Mesenchymal stem cell (in vitro differentiated cells and primary cell): ENCODE measurements at regions not wholly inside any gene's neighbourhood (a gene's known extent, or its start where the extent isn't known, plus 50 kb on each side); places are given as distances from the start of the nearest gene placed in this dataset.

Source experiments
- DNase-seq: peaks from one replicate; pipeline ENCODE4 v3.0.0-alpha.2; 2013
- H2AFZ ChIP-seq: one replicate; pipeline ENCODE4 v1.6.1; 2013; ENCODE audit warnings: low read depth, mild to moderate bottlenecking, control low read depth, inconsistent platforms, low read length, moderate library complexity
- H2AK5ac ChIP-seq: 2 replicates; pipeline ENCODE4 v1.6.1; 2013; ENCODE audit warnings: low read length, moderate library complexity, mild to moderate bottlenecking, inconsistent platforms; ENCODE audit not compliant: severe bottlenecking
- H2BK120ac ChIP-seq: one replicate; pipeline ENCODE4 v1.6.1; 2013; ENCODE audit warnings: low read depth, mild to moderate bottlenecking, inconsistent platforms, low read length, moderate library complexity
- H2BK12ac ChIP-seq, 2 experiments: one replicate each; pipeline ENCODE4 v1.6.1; 2013; ENCODE audit warnings: inconsistent platforms in 2 of 2, low read length in 2 of 2, mild to moderate bottlenecking in 2 of 2, moderate library complexity in 2 of 2, control low read depth in 1 of 2
- H2BK15ac ChIP-seq: one replicate; pipeline ENCODE4 v1.6.1; 2013; ENCODE audit warnings: mild to moderate bottlenecking, low read depth, inconsistent platforms; ENCODE audit not compliant: poor library complexity, severe bottlenecking
- H2BK5ac ChIP-seq: 2 replicates; pipeline ENCODE4 v1.6.1; 2013; ENCODE audit warnings: low read depth, mild to moderate bottlenecking, low read length, control low read depth, inconsistent platforms; ENCODE audit not compliant: poor library complexity, severe bottlenecking
- H3K14ac ChIP-seq, 2 experiments: one replicate each; pipeline ENCODE4 v1.6.1; 2013; ENCODE audit warnings: inconsistent platforms in 2 of 2, low read length in 2 of 2, control low read depth in 1 of 2, mild to moderate bottlenecking in 1 of 2, moderate library complexity in 1 of 2
- H3K18ac ChIP-seq, 2 experiments: one replicate each; pipeline ENCODE4 v1.6.1; 2013; ENCODE audit warnings: inconsistent platforms in 2 of 2, low read length in 2 of 2, control low read depth in 1 of 2, low read depth in 1 of 2, mild to moderate bottlenecking in 1 of 2
- H3K23ac ChIP-seq, 2 experiments: one replicate each; pipeline ENCODE4 v1.6.1; 2013; ENCODE audit warnings: inconsistent platforms in 2 of 2, low read length in 2 of 2, mild to moderate bottlenecking in 2 of 2, moderate library complexity in 2 of 2, control low read depth in 1 of 2
- H3K27ac ChIP-seq: 2 replicates; pipeline ENCODE4 v1.5.1; 2013; ENCODE audit warnings: mild to moderate bottlenecking, moderate library complexity, low read length, control low read depth, inconsistent platforms; ENCODE audit not compliant: poor library complexity, severe bottlenecking
- H3K27me3 ChIP-seq, 2 experiments: 2 replicates each; pipeline versions ENCODE4 v1.6.1 to v1.7.0; 2013; ENCODE audit warnings: low read length in 2 of 2, mild to moderate bottlenecking in 2 of 2, moderate library complexity in 2 of 2, control low read depth in 1 of 2, inconsistent platforms in 1 of 2; ENCODE audit not compliant: control insufficient read depth in 1 of 2, insufficient read depth in 1 of 2
- H3K36me3 ChIP-seq, 2 experiments: 2 replicates each; pipeline versions ENCODE4 v1.6.1 to v1.7.0; 2013; ENCODE audit warnings: low read length in 2 of 2, control low read depth in 1 of 2, inconsistent platforms in 1 of 2, low read depth in 1 of 2, mild to moderate bottlenecking in 1 of 2; ENCODE audit not compliant: insufficient read depth in 2 of 2, control insufficient read depth in 1 of 2
- H3K4ac ChIP-seq, 2 experiments: one replicate each; pipeline ENCODE4 v1.6.1; 2013; ENCODE audit warnings: inconsistent platforms in 2 of 2, low read length in 2 of 2, mild to moderate bottlenecking in 2 of 2, moderate library complexity in 2 of 2, control low read depth in 1 of 2, low read depth in 1 of 2
- H3K4me1 ChIP-seq: 2 replicates; pipeline ENCODE4 v1.6.1; 2013; ENCODE audit warnings: low read depth, low read length, control low read depth; ENCODE audit not compliant: control insufficient read depth, insufficient read depth
- H3K4me2 ChIP-seq: 2 replicates; pipeline ENCODE4 v1.6.1; 2013; ENCODE audit warnings: low read length, mild to moderate bottlenecking, inconsistent platforms; ENCODE audit not compliant: poor library complexity, severe bottlenecking
- H3K4me3 ChIP-seq, 2 experiments: 2 replicates each; pipeline versions ENCODE4 v1.5.1 to v1.7.0; 2013; ENCODE audit warnings: low read length in 2 of 2, mild to moderate bottlenecking in 2 of 2, control low read depth in 1 of 2, low read depth in 1 of 2; ENCODE audit not compliant: insufficient read depth in 1 of 2
- H3K79me1 ChIP-seq: replicated peaks from 2 replicates; pipeline ENCODE4 v1.6.1; 2013; ENCODE audit warnings: mild to moderate bottlenecking, control low read depth, low read length, inconsistent platforms; ENCODE audit not compliant: poor library complexity, severe bottlenecking
- H3K9ac ChIP-seq: 2 replicates; pipeline ENCODE4 v1.7.0; 2013; ENCODE audit warnings: mild to moderate bottlenecking, low read length, moderate library complexity
- H3K9me3 ChIP-seq: 2 replicates; pipeline ENCODE4 v1.7.0; 2013; ENCODE audit warnings: mild to moderate bottlenecking, low read length; ENCODE audit not compliant: control insufficient read depth
- H4K8ac ChIP-seq: one replicate; pipeline ENCODE4 v1.6.1; 2013; ENCODE audit warnings: inconsistent platforms, mild to moderate bottlenecking, low read length, moderate library complexity
- H4K91ac ChIP-seq: one replicate; pipeline ENCODE4 v1.6.1; 2013; ENCODE audit warnings: mild to moderate bottlenecking, low read length, inconsistent platforms
- WGBS: methylation state at CpG from one replicate; pipeline ENCODE4 v1.1.7; 2013; ENCODE audit warnings: mixed read lengths; 5-methylcytosine and 5-hydroxymethylcytosine counted together

DNA sequence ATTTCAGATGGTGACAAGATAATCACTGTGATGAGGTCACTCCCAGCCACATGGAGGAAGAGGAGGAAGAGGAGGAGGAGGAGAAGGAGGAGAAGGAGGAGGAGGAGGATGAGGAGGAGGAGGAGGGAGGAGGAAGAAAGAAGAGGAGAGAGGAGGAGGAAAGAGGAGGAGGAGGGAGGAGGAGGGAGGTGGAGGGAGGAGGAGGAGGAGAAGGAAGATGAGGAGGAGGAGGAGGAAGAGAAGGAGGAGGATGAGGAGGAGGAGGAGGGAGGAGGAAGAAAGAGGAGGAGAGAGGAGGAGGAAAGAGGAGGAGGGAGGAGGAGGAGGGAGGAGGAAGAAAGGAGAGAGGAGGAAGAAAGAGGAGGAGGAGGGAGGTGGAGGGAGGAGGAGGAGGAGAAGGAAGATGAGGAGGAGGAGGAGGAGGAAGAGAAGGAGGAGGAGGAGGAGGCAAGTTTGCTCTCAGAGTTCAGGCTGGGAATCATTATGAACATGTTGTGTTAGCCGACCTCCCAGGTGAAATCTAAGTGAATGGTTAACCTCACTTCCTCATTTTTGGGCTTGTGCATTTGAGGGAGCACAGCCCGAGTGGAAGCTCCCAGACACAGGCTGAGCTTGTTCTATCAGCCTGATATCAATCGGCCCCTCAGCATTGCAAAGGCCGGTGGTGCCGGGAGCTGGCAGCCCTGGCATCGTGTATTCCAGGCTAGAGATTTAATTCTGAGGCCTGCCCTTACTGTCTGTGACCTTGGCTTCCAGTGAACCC, 236.2 kb upstream of the PITRM1 start:
- 93% methylated on average over 6 of the region's 6 CpGs for WGBS
- Histone ChIP-seq H2BK120ac (no peak overlapping the region), H3K4ac (no peak overlapping the region)

DNA sequence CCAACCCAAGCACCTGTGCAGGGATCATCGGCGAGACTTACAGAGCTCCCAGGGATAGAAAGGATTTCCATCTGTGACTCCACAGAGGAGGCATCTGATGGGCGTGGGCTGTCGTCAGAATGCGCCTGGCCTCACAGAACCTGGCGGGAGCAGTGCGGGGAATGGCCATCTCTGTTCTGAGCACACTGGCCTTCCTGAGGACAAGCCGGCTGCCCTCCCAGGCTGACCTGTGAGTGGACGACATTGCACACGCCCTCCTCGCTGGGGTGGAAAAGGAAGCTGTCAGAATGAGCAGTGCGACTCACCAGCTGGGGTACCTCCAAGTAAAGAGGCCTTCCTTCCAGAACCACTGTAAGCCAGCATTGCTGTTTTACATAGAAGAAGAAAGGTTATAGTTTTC, 234.6 kb upstream of the PITRM1 start:
- Histone ChIP-seq H3K79me1 (no peaks in the 10 kb centered on the region), H3K18ac (peak overlapping the region in 1 of 2 experiments; percentile 3), H3K4me3 (no peak overlapping the region), H3K4me2 (no peak overlapping the region), H2BK5ac (no peak overlapping the region), H3K14ac (no peak overlapping the region), H4K91ac (no peak overlapping the region), H2BK120ac (no peak overlapping the region), H3K9ac (no peak overlapping the region), H2BK15ac (no peak overlapping the region), H3K27ac (no peak overlapping the region), H3K4me1 (peaks cover 22% of the 10 kb centered on the region), H3K27me3 (peaks cover 0 to 5% of the 10 kb centered on the region in 2 experiments), H3K4ac (no peak overlapping the region), H2AK5ac (no peak overlapping the region), H3K23ac (no peak overlapping the region), H2BK12ac (no peak overlapping the region), H3K36me3 (no peaks in the 10 kb centered on the region), H3K9me3 (peaks cover 6% of the 10 kb centered on the region), H4K8ac (no peak overlapping the region), H2AFZ (no peak overlapping the region)
- 85% methylated on average over 11 of the region's 12 CpGs for WGBS
- no peak for DNase-seq

More for the DNA sequence above, 236.2 kb upstream of the PITRM1 start:
- no peak overlapping the region for H2BK15ac ChIP-seq
- H3K18ac ChIP-seq = no peak overlapping the region
- H3K4me1 ChIP-seq = peaks cover 22% of the 10 kb centered on the region
- DNase-seq = no peak
- H3K23ac ChIP-seq = no peak overlapping the region
- peak overlapping the region; percentile 7 for H3K4me2 ChIP-seq
- peak overlapping the region; percentile 23 for H2AK5ac ChIP-seq
- H3K9ac ChIP-seq = no peak overlapping the region
- H3K4me3 ChIP-seq = no peak overlapping the region
- H2AFZ ChIP-seq = no peak overlapping the region
- H3K27me3 ChIP-seq = peaks cover 0 to 5% of the 10 kb centered on the region in 2 experiments
- no peak overlapping the region for H2BK12ac ChIP-seq
- peaks cover 6% of the 10 kb centered on the region for H3K9me3 ChIP-seq
- H2BK5ac ChIP-seq = peak overlapping the region; percentile 35
- H4K8ac ChIP-seq = no peak overlapping the region
- H3K27ac ChIP-seq = peak overlapping the region; percentile 63
- H3K36me3 ChIP-seq = no peaks in the 10 kb centered on the region
- no peak overlapping the region for H3K14ac ChIP-seq
- no peak overlapping the region for H4K91ac ChIP-seq
- no peaks in the 10 kb centered on the region for H3K79me1 ChIP-seq

GRCh38 chr10:3406556-3406955, 234.0 kb upstream of the PITRM1 start:
- Histone ChIP-seq H3K27ac (no peak overlapping the region), H3K14ac (no peak overlapping the region), H3K27me3 (peaks cover 0 to 5% of the 10 kb centered on the region in 2 experiments), H3K4me1 (peaks cover 22% of the 10 kb centered on the region), H4K91ac (no peak overlapping the region), H3K18ac (no peak overlapping the region), H3K9me3 (peaks cover 6% of the 10 kb centered on the region), H3K79me1 (no peaks in the 10 kb centered on the region), H4K8ac (no peak overlapping the region), H2BK120ac (no peak overlapping the region), H3K4me2 (no peak overlapping the region), H3K36me3 (no peaks in the 10 kb centered on the region), H3K4me3 (no peak overlapping the region), H2BK12ac (no peak overlapping the region), H2AK5ac (no peak overlapping the region), H3K4ac (no peak overlapping the region), H2AFZ (no peak overlapping the region), H2BK15ac (no peak overlapping the region), H2BK5ac (no peak overlapping the region), H3K9ac (no peak overlapping the region), H3K23ac (no peak overlapping the region)
- 97% methylated on average over 16 of the region's 16 CpGs for WGBS
- DNase-seq = no peak

DNA sequence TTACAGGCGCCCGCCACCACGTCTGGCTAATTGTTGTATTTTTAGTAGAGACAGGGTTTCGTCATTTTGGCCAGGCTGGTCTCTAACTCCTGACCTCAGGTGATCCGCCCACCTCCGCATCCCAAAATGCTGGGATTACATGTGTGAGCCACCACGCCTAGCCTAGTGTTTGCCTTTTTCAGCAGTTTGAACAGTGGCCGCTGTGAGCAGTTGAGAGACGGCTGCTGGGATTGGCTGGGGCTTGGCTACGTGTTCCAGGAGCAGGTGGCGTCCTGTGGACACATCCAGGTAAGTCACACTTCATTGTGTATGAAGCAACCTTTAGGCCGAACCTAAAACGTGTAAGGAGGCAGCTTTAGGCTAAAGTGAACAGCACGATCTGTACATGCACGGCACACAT, 231.8 kb upstream of the PITRM1 start:
- 94% methylated on average over 15 of the region's 15 CpGs for WGBS
- no peak overlapping the region for H2BK120ac ChIP-seq
- no peak overlapping the region for H4K8ac ChIP-seq
- no peak overlapping the region for H3K14ac ChIP-seq
- no peak for DNase-seq
- no peak overlapping the region for H3K27ac ChIP-seq
- H2AFZ ChIP-seq = no peak overlapping the region
- no peak overlapping the region for H3K4me3 ChIP-seq
- H3K4me2 ChIP-seq = no peak overlapping the region
- no peak overlapping the region for H3K9ac ChIP-seq
- H3K4ac ChIP-seq = peak overlapping the region in 1 of 2 experiments; percentile 54
- no peak overlapping the region for H2BK15ac ChIP-seq
- no peaks in the 10 kb centered on the region for H3K79me1 ChIP-seq
- no peak overlapping the region for H3K23ac ChIP-seq
- H2BK5ac ChIP-seq = no peak overlapping the region
- no peak overlapping the region for H3K18ac ChIP-seq
- H3K4me1 ChIP-seq = peaks cover 17% of the 10 kb centered on the region
- peak overlapping the region in 1 of 2 experiments; percentile 56 for H2BK12ac ChIP-seq
- peaks cover 0 to 1% of the 10 kb centered on the region in 2 experiments for H3K36me3 ChIP-seq
- H3K9me3 ChIP-seq = no peaks in the 10 kb centered on the region
- H4K91ac ChIP-seq = no peak overlapping the region
- H3K27me3 ChIP-seq = no peaks in the 10 kb centered on the region
- H2AK5ac ChIP-seq = peak overlapping the region; percentile 61
